ENCODE measurements at regions not wholly inside any gene's neighbourhood (a gene's known extent, or its start where the extent isn't known, plus 50 kb on each side); places are given as distances from the start of the nearest gene placed in this dataset.
"Not testable (repeated sequence)": the region's sequence is repeated elsewhere in the genome, so short reads cannot be mapped to it uniquely, and the experiment has no call there.

DNA sequence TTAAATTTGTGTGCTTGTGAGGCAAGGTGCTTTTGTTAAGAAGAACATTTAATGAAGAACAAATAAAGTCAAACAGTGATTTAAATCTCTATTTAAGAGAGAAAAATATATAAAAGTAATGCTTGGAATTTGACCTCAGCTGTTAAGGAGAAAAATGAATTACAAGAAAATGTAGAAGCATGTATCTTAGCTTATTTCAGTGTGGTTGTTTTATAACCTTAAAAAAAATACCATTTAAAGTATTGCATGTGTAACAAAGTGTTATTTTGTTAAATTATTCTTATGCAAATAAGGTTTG is 537.0 kb upstream of the SPRY2 start:
- Histone ChIP-seq H4K20me1 (ENCODE audit: insufficient read depth, low read length) (no peaks in the 10 kb centered on the region), H3K4me2 (ENCODE audit: insufficient read depth, low read length) (no peak overlapping the region), H2AFZ (ENCODE audit: low read length) (no peak overlapping the region), H3K79me2 (ENCODE audit: insufficient read depth, low read length) (no peaks in the 10 kb centered on the region), H3K4me3 (ENCODE audit: insufficient read depth, low read length) (no peak overlapping the region), H3K27ac (ENCODE audit: low read depth, low read length) (no peak overlapping the region), H3K36me3 (ENCODE audit: insufficient read depth, low read length) (no peaks in the 10 kb centered on the region), H3K27me3 (ENCODE audit: insufficient read depth, low read length) (no peaks in the 10 kb centered on the region), H3K9me3 (ENCODE audit: low read depth, low read length) (no peaks in the 10 kb centered on the region), H3K4me1 (ENCODE audit: insufficient read depth, low read length) (no peaks in the 10 kb centered on the region)
- TF ChIP-seq CTCF (IDR thresholded peaks at IDR 0.05; ENCODE audit: extremely low read depth, low read depth, low read length), result no peak
- DNase-seq (ENCODE audit: insufficient read length, low spot score, missing footprints), result no peak

GRCh38 chr13:80877209-80877943 is 536.5 kb upstream of the SPRY2 start:
- no peak for TF ChIP-seq CTCF (IDR thresholded peaks at IDR 0.05; ENCODE audit: extremely low read depth, low read depth, low read length)
- Histone ChIP-seq H3K79me2 (ENCODE audit: insufficient read depth, low read length) (no peaks in the 10 kb centered on the region), H3K27me3 (ENCODE audit: insufficient read depth, low read length) (no peaks in the 10 kb centered on the region), H3K36me3 (ENCODE audit: insufficient read depth, low read length) (no peaks in the 10 kb centered on the region), H3K9me3 (ENCODE audit: low read depth, low read length) (no peaks in the 10 kb centered on the region), H2AFZ (ENCODE audit: low read length) (no peak overlapping the region), H3K4me3 (ENCODE audit: insufficient read depth, low read length) (no peak overlapping the region), H4K20me1 (ENCODE audit: insufficient read depth, low read length) (no peaks in the 10 kb centered on the region), H3K4me1 (ENCODE audit: insufficient read depth, low read length) (no peaks in the 10 kb centered on the region), H3K27ac (ENCODE audit: low read depth, low read length) (no peak overlapping the region), H3K4me2 (ENCODE audit: insufficient read depth, low read length) (no peak overlapping the region)
- DNase-seq (ENCODE audit: insufficient read length, low spot score, missing footprints), result peak; percentile 8

DNA sequence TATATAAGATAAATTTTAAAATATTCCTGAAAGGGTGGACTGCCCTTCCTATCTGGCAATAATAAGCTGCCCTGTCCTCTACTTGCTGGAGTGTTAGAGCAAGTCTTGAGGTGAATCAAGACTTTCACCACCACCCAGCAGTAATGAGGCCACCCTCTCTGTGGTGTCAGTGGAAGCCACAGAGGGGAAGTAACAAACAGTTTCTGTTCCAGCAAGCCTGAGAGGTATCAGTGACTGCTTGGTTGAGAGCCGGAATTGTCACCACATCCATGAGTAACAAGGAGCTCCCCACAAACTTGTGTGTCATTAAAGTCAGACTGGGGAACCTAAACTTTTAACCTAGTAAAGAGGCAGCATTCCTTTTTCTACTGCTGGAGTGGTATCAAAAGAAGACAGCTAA is 532.7 kb upstream of the SPRY2 start:
- no peak for DNase-seq (ENCODE audit: insufficient read length, low spot score, missing footprints)

DNA sequence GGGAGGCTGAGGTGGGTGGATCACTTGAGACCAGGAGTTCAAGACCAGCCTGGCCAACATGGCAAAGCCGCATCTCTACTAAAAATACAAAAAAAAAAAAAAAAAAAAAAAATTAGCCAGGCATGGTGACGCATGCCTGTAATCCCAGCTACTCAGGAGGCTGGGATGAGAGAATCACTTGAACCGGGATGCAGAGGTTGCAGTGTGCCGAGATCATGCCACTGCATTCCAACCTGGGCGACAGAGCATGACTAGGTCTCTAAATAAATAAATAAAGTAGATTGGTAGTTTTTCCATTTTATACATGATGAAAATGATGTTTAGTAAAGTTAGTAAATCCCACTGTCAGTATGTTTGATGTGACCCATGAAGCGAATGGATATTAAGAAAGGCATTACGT is 531.0 kb upstream of the SPRY2 start:
- H3K27ac ChIP-seq (ENCODE audit: low read depth, low read length), result not testable (repeated sequence)

More for the DNA sequence above, 532.7 kb upstream of the SPRY2 start:
- Histone ChIP-seq H3K79me2 (ENCODE audit: insufficient read depth, low read length) (no peaks in the 10 kb centered on the region), H3K9me3 (ENCODE audit: low read depth, low read length) (no peaks in the 10 kb centered on the region), H3K4me2 (ENCODE audit: insufficient read depth, low read length) (no peak overlapping the region), H2AFZ (ENCODE audit: low read length) (no peak overlapping the region), H3K27ac (ENCODE audit: low read depth, low read length) (no peak overlapping the region), H3K4me1 (ENCODE audit: insufficient read depth, low read length) (no peaks in the 10 kb centered on the region), H3K27me3 (ENCODE audit: insufficient read depth, low read length) (no peaks in the 10 kb centered on the region), H3K36me3 (ENCODE audit: insufficient read depth, low read length) (no peaks in the 10 kb centered on the region), H4K20me1 (ENCODE audit: insufficient read depth, low read length) (no peaks in the 10 kb centered on the region), H3K4me3 (ENCODE audit: insufficient read depth, low read length) (no peak overlapping the region)
- no peak for TF ChIP-seq CTCF (IDR thresholded peaks at IDR 0.05; ENCODE audit: extremely low read depth, low read depth, low read length)

More for the DNA sequence above, 531.0 kb upstream of the SPRY2 start:
- not testable (repeated sequence) for DNase-seq (ENCODE audit: insufficient read length, low spot score, missing footprints); H2AFZ ChIP-seq (ENCODE audit: low read length); H3K79me2 ChIP-seq (ENCODE audit: insufficient read depth, low read length); H3K4me1 ChIP-seq (ENCODE audit: insufficient read depth, low read length); H3K9me3 ChIP-seq (ENCODE audit: low read depth, low read length); H3K36me3 ChIP-seq (ENCODE audit: insufficient read depth, low read length); H3K4me3 ChIP-seq (ENCODE audit: insufficient read depth, low read length); H3K27me3 ChIP-seq (ENCODE audit: insufficient read depth, low read length); H4K20me1 ChIP-seq (ENCODE audit: insufficient read depth, low read length); H3K4me2 ChIP-seq (ENCODE audit: insufficient read depth, low read length)

Data from osteoblast (primary cell).